K562 (cell line): ENCODE measurements at regions not wholly inside any gene's neighbourhood (a gene's known extent, or its start where the extent isn't known, plus 50 kb on each side); places are given as distances from the start of the nearest gene placed in this dataset.

Experiments
- ATAC-seq: fragments of 200-7000 bp; cut with Tn5 transposase; 3 replicates; pipeline ENCODE4 v1.9.1; 2020; ENCODE audit warnings: moderate library complexity
- BruUV-seq: library from RNA; stranded (reverse); fragments of 400-500 nt; replicated peaks from 2 replicates; lab custom pipeline; 2021; lab: Mats Ljungman, UMichigan
- CTCF ChIA-PET: fragments of 300-600 bp; formaldehyde crosslinking; extraction: SDS; loops from one replicate; lab custom pipeline; 2021; ENCODE audit warnings: low intra/inter-chr PET ratio; lab: Yijun Ruan, JAX
- POLR2A ChIA-PET: fragments of 300-600, 350-650 bp; sonication (Branson Sonifier 250); formaldehyde crosslinking; extraction: SDS; loops from one replicate; lab custom pipeline; 2021; ENCODE audit warnings: antibody characterized with exemption, inconsistent platforms; lab: Yijun Ruan, JAX
- DNase-seq, 4 experiments: peaks; one replicate each; pipeline versions ENCODE4 v3.0.0 to v3.0.0-alpha.2; 2011 to 2018; ENCODE audit warnings: low spot score in 3 of 4, mixed read lengths in 3 of 4; ENCODE audit errors: extremely low read depth in 1 of 4
- FAIRE-seq: peaks from 2 replicates; lab custom pipeline; 2011; peaks lifted over from hg19 to GRCh38; lab: Jason Lieb, UNC
- H2AFZ ChIP-seq: 2 replicates; pipeline ENCODE4 v1.6.0; 2011; ENCODE audit warnings: low read depth, low read length, control low read depth, inconsistent platforms
- H3K27ac ChIP-seq: fragments of 200-600 bp; 3 replicates; pipeline ENCODE4 v1.8.0; 2011; ENCODE audit warnings: low read depth, mild to moderate bottlenecking, control low read depth, inconsistent platforms, low read length, moderate library complexity, mixed read lengths; ENCODE audit errors: extremely low read depth
- H3K27me3 ChIP-seq, 2 experiments: fragments of 300-600 bp in 1 of 2; 2 replicates in 1 of 2; 3 replicates in 1 of 2; pipeline versions ENCODE4 v1.6.0 to v1.8.0; 2011; ENCODE audit warnings: inconsistent platforms in 2 of 2, low read length in 2 of 2, mild to moderate bottlenecking in 1 of 2, mixed read lengths in 1 of 2, moderate library complexity in 1 of 2; ENCODE audit not compliant: control insufficient read depth in 2 of 2, insufficient read depth in 2 of 2
- H3K36me3 ChIP-seq: fragments of 300-600 bp; 3 replicates; pipeline ENCODE4 v1.8.0; 2011; ENCODE audit warnings: mild to moderate bottlenecking, low read length, inconsistent platforms; ENCODE audit not compliant: control insufficient read depth, insufficient read depth
- H3K4me1 ChIP-seq, 2 experiments: fragments of 200-600 bp in 1 of 2; replicated peaks in 1 of 2; 2 replicates in 1 of 2; 3 replicates in 1 of 2; pipeline versions ENCODE4 v1.5.1 to v1.8.0; 2011; ENCODE audit warnings: inconsistent platforms in 2 of 2, low read length in 2 of 2, mild to moderate bottlenecking in 1 of 2, mixed read lengths in 1 of 2, moderate library complexity in 1 of 2; ENCODE audit not compliant: control insufficient read depth in 2 of 2, insufficient read depth in 2 of 2
- H3K4me2 ChIP-seq: 2 replicates; pipeline ENCODE4 v1.6.1; 2011; ENCODE audit warnings: low read length, control low read depth, inconsistent platforms, mixed read lengths; ENCODE audit not compliant: insufficient read depth
- H3K4me3 ChIP-seq: fragments of 200-600 bp; sonication (generic), shearing (Covaris generic); 2 replicates; pipeline ENCODE4 v1.5.1; 2016; ENCODE audit warnings: control low read depth, inconsistent platforms
- H3K79me2 ChIP-seq: fragments of 200-600 bp; 3 replicates; pipeline ENCODE4 v1.8.0; 2011; ENCODE audit warnings: low read length, inconsistent platforms; ENCODE audit not compliant: control insufficient read depth, insufficient read depth
- H3K9ac ChIP-seq, 2 experiments: 2 replicates each; pipeline versions ENCODE4 v1.6.0 to v1.6.1; 2011; ENCODE audit warnings: low read depth in 2 of 2, low read length in 2 of 2, control low read depth in 1 of 2, inconsistent platforms in 1 of 2, mild to moderate bottlenecking in 1 of 2, mixed read lengths in 1 of 2; ENCODE audit not compliant: insufficient read depth in 1 of 2
- H3K9me1 ChIP-seq: one replicate; pipeline ENCODE4 v1.6.0; 2011; ENCODE audit warnings: inconsistent platforms, mild to moderate bottlenecking, low read length, moderate library complexity; ENCODE audit not compliant: control insufficient read depth, insufficient read depth
- H3K9me3 ChIP-seq: replicated peaks from 2 replicates; pipeline ENCODE4 v1.5.1; 2011; ENCODE audit warnings: low read depth, low read length, inconsistent platforms; ENCODE audit not compliant: control insufficient read depth, insufficient read depth
- H4K20me1 ChIP-seq: replicated peaks from 2 replicates; pipeline ENCODE4 v1.6.1; 2011; ENCODE audit warnings: low read length, inconsistent platforms, mixed read lengths; ENCODE audit not compliant: control insufficient read depth, insufficient read depth
- in situ Hi-C: fragments of 300-500 bp; cut with MboI; formaldehyde crosslinking; loops from 4 replicates; pipeline ENCODE4 v1.15.0; 2018; ENCODE audit warnings: inconsistent platforms, mixed read lengths
- intact Hi-C: fragments of 100-400 bp; cut with micrococcal nuclease; formaldehyde crosslinking; loops from 2 replicates; pipeline ENCODE4 v1.14.2; 2022
- TF ChIP-seq, protein P1 (sequence below), 2 experiments: fragments of 450-650 bp in 1 of 2; sonication (generic) in 1 of 2; formaldehyde crosslinking in 1 of 2; IDR thresholded peaks; 2 replicates each; pipeline versions ENCODE4 v1.7.1 to v1.9.0; 2016 to 2022; ENCODE audit warnings: inconsistent platforms in 1 of 2, mild to moderate bottlenecking in 1 of 2, missing genetic modification reagents in 1 of 2

DNA sequence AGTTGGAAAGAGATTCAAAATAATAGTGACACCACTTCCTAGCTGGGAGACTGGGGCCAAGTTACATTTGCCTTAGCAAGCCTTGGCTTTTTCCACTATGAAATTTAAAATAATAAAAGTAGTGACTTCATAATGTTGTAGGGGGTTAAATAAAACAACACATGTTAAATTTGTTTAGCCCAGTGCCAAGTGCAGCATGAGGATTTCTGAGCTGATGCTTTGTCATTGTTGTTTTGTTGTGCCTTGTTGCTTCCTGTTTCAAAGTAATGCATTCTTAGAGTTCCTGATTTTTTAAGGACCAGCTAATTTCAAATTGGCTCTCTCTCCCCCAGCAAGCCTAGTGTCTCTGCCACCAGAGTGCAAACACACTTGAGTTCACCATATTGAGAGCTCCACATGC, 270.7 kb upstream of the PAPPA start:
- Histone ChIP-seq H3K9me3 (no peaks in the 10 kb centered on the region; the same call in 1 of the 2 replicates), H3K4me1 (no peaks in the 10 kb centered on the region), H2AFZ (no peak overlapping the region), H3K4me2 (no peak overlapping the region), H3K9ac (no peak overlapping the region), H3K27me3 (no peaks in the 10 kb centered on the region), H3K36me3 (no peaks in the 10 kb centered on the region), H3K4me3 (no peak overlapping the region), H3K27ac (no peak overlapping the region), H4K20me1 (no peaks in the 10 kb centered on the region), H3K79me2 (no peaks in the 10 kb centered on the region), H3K9me1 (no peaks in the 10 kb centered on the region)
- in situ Hi-C loops (no loop called here), intact Hi-C loops (loop anchor here (10.0 kb wide), 1 partner anchor 612 kb away; no protein-coding TSS in a partner anchor)
- ATAC-seq: no peak
- DNase-seq: no peak
- CTCF ChIA-PET: interaction anchor here (1.4 kb wide), 1 partner anchor 763 kb away, joined by 3 read pairs; no protein-coding TSS in a partner anchor
- no peak for FAIRE-seq
- no TSS peak for BruUV-seq
- POLR2A ChIA-PET: no interaction called here
- TF ChIP-seq, protein P1, sequence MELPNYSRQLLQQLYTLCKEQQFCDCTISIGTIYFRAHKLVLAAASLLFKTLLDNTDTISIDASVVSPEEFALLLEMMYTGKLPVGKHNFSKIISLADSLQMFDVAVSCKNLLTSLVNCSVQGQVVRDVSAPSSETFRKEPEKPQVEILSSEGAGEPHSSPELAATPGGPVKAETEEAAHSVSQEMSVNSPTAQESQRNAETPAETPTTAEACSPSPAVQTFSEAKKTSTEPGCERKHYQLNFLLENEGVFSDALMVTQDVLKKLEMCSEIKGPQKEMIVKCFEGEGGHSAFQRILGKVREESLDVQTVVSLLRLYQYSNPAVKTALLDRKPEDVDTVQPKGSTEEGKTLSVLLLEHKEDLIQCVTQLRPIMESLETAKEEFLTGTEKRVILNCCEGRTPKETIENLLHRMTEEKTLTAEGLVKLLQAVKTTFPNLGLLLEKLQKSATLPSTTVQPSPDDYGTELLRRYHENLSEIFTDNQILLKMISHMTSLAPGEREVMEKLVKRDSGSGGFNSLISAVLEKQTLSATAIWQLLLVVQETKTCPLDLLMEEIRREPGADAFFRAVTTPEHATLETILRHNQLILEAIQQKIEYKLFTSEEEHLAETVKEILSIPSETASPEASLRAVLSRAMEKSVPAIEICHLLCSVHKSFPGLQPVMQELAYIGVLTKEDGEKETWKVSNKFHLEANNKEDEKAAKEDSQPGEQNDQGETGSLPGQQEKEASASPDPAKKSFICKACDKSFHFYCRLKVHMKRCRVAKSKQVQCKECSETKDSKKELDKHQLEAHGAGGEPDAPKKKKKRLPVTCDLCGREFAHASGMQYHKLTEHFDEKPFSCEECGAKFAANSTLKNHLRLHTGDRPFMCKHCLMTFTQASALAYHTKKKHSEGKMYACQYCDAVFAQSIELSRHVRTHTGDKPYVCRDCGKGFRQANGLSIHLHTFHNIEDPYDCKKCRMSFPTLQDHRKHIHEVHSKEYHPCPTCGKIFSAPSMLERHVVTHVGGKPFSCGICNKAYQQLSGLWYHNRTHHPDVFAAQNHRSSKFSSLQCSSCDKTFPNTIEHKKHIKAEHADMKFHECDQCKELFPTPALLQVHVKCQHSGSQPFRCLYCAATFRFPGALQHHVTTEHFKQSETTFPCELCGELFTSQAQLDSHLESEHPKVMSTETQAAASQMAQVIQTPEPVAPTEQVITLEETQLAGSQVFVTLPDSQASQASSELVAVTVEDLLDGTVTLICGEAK (IDR thresholded peaks at IDR 0.05): no peak
- TF ChIP-seq, protein P1 (CRISPR knock-in tag; IDR thresholded peaks at IDR 0.05): no peak
